HG02642 (cell line): ENCODE measurements at regions not wholly inside any gene's neighbourhood (a gene's known extent, or its start where the extent isn't known, plus 50 kb on each side); places are given as distances from the start of the nearest gene placed in this dataset.

Experiments used
- ATAC-seq: cut with Tn5 transposase; IDR thresholded peaks from one replicate; pipeline ENCODE4 v1.9.1; 2021; ENCODE audit warnings: mild to moderate bottlenecking; ENCODE audit not compliant: unreplicated experiment, poor library complexity

DNA sequence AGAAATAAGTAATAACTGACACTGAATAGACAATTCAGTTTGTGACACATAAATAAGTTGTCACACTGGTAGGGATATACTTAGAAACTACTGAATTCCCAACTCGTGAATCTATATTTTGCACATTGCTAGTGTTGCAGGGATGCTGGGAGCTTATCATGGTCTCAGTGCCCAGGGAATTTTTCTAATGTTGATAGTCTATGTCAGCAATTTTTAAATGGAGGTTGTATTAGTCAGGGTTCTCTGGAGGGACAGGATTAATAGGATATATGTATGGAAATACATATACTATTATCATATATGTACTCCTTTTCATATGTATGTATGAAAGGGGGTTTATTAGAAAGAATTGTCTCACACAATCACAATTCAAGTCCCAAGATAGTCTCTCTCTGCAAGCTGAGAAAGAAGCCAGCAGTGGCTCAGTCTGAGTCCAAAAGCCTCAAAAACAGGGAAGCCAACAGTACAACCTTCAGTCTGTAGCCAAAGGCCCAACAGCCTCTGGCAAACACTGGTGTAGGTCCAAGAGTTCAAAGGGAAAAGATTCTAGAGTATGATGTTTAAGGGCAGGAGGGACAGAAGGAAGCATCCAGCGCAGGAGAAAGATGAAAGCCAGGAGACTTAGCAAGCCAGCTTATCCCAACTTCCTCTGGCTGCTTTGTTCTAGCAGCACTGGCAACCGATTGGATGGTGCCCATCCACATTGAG is 980.9 kb upstream of the GJE1 start:
- ATAC-seq: no peak

- no peak for ATAC-seq
Measured at GRCh38 chr6:141141870-141142269, 990.9 kb upstream of the GJE1 start.

DNA sequence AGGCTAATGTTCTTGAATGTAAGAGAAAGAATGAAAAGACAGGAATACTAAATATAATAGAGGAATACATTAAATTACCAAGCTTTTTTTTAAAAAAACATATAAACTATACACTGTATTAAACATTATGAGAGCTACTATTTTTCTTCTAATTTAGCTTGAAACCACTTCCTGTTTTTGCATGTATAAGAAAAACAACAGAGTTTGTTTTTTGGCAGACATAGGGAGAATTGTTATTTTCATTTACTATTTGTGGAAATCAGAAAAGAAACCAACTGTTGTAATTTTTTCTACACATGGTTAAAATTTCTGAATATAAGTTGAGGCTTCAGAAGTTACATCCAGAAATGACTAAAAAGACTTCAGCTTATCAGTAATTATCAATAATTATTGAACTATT is 991.8 kb upstream of the GJE1 start:
- ATAC-seq: no peak

DNA sequence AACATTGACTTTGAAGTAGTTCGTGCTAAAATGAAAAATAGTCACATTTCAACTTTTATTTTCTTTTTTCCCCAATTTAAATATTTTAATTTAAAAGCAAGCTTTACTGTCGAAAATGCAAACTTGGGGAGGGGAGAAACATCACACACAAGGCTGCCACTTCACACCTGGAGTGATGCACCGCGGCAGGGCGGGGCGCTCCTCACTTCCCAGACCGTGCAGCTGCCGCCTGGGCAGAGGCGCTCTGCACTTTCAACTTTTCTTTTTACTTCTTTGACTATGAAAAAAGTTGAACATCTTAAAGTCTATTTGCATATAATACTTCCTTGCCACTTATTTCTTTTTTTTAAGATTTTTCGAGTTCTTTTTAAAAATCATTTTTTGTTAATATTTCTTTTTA is 993.3 kb upstream of the GJE1 start:
- no peak for ATAC-seq

GRCh38 chr6:141134723-141135122 is 998.0 kb upstream of the GJE1 start:
- ATAC-seq: no peak

DNA sequence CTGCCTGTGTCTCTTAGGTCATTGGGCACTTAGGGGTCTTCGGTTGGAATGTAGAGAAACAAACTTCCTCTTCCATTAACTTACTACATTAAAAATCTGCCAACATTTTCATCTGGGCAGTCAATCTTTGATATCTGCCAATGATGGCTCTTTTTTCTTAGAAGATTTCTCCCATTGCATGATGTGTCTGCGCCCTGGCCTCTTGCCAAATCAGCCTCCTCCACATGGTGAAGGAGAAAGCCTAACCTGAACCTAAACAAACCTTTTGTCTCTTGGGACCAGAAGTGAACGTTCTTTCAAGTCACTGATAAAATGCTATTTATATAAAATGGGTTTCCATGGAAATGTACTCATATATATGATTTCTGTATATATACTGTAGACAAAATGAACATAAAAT is 998.9 kb upstream of the GJE1 start:
- no peak for ATAC-seq

DNA sequence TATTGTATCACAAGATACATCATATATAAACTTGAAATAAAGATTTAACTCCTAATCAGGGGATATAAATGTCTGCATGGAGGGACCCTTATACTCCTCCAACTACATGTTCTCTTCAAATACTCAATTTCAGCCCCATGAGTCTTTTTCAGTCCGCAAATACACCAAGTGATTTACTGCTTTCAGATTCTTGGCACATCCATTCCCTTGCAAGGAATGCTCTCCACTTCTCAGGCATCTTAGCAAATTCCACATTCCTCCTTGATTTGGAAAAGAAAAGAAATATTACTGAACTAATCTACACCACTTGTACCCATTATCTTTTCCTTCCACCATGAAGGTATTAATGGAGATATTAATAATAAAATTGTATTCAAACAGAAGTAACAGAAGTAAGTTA is 999.4 kb upstream of the GJE1 start:
- ATAC-seq: no peak

DNA sequence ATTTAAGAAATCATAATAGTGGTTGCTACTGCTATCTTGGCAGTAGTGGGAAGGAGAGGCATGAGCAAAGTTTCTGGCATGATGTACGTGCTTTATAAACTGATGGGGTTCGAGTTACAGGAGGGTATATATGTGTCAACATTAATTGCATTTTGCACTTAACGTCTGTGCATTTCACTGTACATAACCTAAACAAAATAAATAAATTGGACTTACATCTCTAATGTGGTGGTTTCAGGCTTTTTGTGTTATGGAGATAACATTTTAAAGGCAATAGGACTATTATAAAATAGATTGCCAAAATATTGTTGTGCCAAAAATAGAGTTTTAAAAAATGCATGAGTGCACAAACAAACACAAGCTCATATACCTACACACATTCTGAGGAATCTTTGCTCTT is 1001.1 kb upstream of the GJE1 start:
- ATAC-seq: no peak

DNA sequence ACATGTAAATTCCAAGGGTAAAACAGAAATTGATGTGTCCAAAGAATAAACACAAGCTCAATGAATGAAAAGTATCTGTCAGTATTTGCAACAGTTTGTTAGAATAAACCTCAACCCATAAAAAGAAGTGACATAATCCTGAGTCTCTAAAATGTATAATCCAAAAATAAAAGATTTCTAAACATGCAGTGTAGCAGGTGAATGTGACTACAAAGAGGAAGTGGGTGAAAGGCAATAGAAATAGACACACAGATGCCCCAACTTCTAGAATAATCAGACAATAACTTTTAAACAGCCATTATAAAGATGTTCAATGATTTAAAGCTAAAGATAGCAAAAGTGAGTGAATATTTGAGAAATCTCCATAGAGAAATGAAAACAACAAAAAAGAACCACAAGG is 1009.2 kb upstream of the GJE1 start:
- peak; percentile 31 for ATAC-seq

DNA sequence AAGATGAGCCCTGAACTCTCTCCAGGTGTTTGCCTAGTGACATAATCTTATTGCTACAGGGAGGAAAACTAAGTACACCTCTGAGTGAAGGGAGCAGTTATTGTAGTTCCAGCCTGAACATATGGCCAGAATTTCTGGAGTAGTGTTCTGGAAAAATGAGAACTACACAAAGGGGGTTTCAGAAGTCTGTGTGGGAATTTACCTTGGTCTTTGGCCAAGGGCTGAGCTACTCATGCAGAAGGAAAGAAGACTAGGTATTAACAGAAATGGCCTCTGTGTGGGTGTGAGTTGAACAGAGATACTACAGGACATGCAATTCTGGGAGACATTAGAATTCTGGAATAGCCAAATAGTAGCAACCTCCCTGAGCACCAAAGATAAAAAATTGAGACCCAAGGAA is 1009.7 kb upstream of the GJE1 start:
- ATAC-seq: peak; percentile 60

DNA sequence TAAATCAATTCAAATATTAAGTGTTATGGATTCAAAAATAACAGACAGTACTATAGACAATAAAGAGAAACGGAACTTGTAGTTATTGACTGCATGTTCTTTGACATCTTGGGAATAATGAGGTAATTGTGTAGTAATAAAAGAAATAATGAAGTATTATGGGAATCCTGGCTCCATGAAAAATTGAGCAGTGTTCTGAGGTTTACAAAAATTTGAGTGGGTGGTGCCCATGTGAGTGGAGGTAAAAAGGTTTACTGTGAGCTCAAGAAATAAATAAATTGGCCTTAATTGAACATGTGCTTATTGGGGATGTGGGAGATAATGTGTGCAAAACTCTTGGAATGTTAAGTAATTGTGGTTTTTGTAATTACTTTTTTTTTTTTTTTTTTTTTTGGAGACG is 1013.7 kb upstream of the GJE1 start:
- no peak for ATAC-seq

- no peak for ATAC-seq
Measured at GRCh38 chr6:141117874-141118273, 1014.9 kb upstream of the GJE1 start.

GRCh38 chr6:141110481-141110880 is 1022.2 kb upstream of the GJE1 start:
- ATAC-seq: no peak

GRCh38 chr6:141107591-141108160 is 1025.0 kb upstream of the GJE1 start:
- ATAC-seq: no peak

- no peak for ATAC-seq
Measured at GRCh38 chr6:141105481-141105880, 1027.2 kb upstream of the GJE1 start.

DNA sequence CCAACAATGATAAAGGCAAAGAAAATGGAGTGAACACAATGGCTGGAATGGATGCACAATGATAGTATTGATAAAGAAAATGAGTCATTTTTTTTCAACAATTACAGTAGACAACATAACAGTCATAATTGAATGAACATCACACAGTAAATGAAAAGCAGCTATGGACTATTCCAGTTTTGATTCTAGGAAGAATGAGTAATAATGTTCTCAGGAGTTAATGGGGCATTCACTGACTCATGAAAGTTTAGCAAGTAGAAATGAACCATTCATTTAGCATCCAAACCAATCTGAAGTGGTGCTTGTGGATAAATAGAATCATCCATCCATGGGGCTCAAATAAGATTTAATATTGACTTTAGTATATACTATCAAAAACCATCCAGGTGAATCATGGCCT is 1029.5 kb upstream of the GJE1 start:
- no peak for ATAC-seq

- no peak for ATAC-seq
Measured at GRCh38 chr6:141097471-141097870, 1035.3 kb upstream of the GJE1 start.

- ATAC-seq: no peak
Measured at GRCh38 chr6:141095308-141095707, 1037.4 kb upstream of the GJE1 start.

DNA sequence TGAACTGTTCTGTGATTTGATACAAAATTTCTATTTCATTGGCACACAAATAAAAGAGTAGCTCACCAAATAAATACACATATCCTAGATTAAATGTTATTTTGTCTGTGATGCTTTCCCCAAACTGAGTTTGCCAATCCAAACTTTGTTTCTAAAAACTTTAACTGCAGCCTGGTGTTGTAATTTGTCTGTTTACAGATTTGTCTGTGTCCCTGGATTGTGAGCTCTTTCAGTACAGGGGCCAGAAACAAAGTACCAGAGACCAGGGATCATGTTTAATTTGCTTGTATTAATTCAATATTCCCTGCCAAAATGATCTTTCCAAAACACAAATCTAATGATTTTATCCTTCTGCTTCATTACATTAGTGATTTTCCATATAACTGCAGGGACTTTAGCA is 1044.6 kb upstream of the GJE1 start:
- ATAC-seq: no peak

DNA sequence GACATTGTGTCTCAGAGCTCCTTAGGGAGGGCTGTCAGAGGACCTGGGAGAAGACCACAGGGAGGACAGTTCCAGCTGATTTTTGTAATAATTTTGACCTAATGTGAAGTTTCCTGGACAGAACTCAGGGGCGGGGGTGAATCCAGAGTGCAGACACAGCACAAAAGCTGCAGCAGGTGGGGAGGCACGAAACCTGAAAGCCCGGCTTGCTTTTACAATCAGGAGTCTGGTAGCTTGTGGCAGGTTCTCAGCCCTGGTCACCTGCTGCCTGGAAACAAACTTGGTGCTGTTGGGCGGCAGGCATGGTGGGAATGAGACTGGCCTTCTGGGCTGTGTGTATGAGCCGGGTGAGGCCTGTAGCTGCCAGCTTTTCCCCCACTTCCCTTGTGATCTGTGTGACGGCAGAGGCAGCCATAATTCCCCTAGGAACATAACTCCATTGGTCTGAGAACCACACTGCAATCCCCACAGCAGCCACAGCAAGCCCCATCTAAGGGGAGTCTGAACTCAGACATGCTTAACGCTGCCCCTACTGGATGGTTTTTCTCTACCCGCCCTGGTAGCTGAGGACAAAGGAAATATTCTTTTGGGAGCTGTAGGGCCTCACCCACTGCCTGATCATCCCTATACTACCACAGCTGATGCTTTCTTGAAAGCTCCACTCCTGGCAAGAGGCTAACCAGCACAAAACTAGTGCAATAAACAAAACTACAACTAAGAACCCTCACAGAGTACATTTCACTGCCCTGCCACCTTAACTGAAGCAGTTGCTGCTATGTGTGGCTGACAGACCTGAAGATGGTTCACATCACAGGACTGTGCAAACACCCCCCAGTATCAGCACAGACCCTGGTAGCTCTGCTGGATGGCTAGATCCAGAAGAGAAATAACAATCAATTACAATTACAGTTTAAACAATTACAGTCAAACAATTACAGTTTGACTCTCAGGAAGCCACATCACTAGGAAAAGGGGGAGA is 1055.1 kb upstream of the GJE1 start:
- peak; percentile 94 for ATAC-seq

DNA sequence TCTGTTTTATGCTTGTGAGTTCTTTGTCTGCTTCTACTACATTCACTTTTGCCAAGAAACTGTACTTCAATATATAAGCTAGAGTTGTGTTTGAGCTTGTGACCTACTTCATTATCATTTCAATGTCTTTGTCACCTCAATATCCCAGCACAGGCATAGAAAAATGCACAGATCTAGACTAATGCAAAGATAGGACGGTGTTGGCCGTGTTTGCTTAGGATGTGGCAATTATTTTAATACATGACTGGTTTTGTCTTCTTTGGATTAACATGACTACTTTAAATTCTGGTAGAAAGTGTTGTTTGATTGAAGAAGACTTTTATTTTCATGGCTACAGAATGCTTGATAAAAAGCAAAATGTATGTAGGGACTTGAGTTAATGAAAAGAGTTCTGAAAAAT is 1075.0 kb upstream of the GJE1 start:
- no peak for ATAC-seq
